Prostate gland (tissue), 2 donors: ENCODE measurements at regions not wholly inside any gene's neighbourhood (a gene's known extent, or its start where the extent isn't known, plus 50 kb on each side); places are given as distances from the start of the nearest gene placed in this dataset.

ENCODE experiments used
- DNase-seq: peaks from one replicate; pipeline ENCODE4 v3.0.0-alpha.2; 2019; ENCODE audit warnings: low spot score
- H3K27ac ChIP-seq, 2 donors: fragments of 200-600 bp; sonication (generic); 2 replicates each; pipeline ENCODE4 v1.5.1; 2017 to 2019
- H3K27me3 ChIP-seq: fragments of 200-600 bp; sonication (generic); replicated peaks from 2 replicates; pipeline ENCODE4 v1.5.1; 2019; ENCODE audit not compliant: insufficient read depth
- H3K36me3 ChIP-seq, 2 donors: fragments of 200-600 bp; sonication (generic); 1 replicate in 1 of 2; 2 replicates in 1 of 2; pipeline versions ENCODE4 v1.5.1 to v1.8.1; 2017 to 2019
- H3K4me1 ChIP-seq: fragments of 200-600 bp; sonication (generic); replicated peaks from 2 replicates; pipeline ENCODE4 v1.5.1; 2019
- H3K4me3 ChIP-seq, 2 donors: fragments of 200-600 bp; sonication (generic); 2 replicates each; pipeline ENCODE4 v1.5.1; 2017 to 2019
- H3K9me3 ChIP-seq: fragments of 200-600 bp; sonication (generic); 2 replicates; pipeline ENCODE4 v1.5.1; 2017
- CTCF ChIP-seq, 4 experiments: fragments of 200-600 bp in 2 of 4; fragments of 450-650 bp in 2 of 4; sonication (generic) in 2 of 4; IDR thresholded peaks; 1 replicate in 3 of 4; 2 replicates in 1 of 4; pipeline ENCODE4 v1.5.1; 2016 to 2019; ENCODE audit warnings: antibody characterized with exemption in 4 of 4, mild to moderate bottlenecking in 2 of 4, moderate library complexity in 2 of 4
- POLR2A ChIP-seq: fragments of 450-650 bp; IDR thresholded peaks from one replicate; pipeline ENCODE4 v1.6.1; 2016; ENCODE audit warnings: antibody characterized with exemption, mild to moderate bottlenecking
- POLR2AphosphoS5 ChIP-seq: sonication (generic); formaldehyde crosslinking; IDR thresholded peaks from one replicate; pipeline ENCODE4 v1.6.1; 2017; ENCODE audit warnings: antibody characterized with exemption
- WGBS: methylation state at CpG from one replicate; pipeline ENCODE4 v1.1.5; 2018; 5-methylcytosine and 5-hydroxymethylcytosine counted together
- intact Hi-C: fragments of 100-400 bp; cut with DNase I; formaldehyde crosslinking; loops from one replicate; pipeline ENCODE4 v1.14.2; 2022

GRCh38 chr11:23746896-23747295, 750.0 kb upstream of the LUZP2 start:
- Histone ChIP-seq H3K27ac (no peak overlapping the region), H3K36me3 (no peaks in the 10 kb centered on the region), H3K4me3 (no peak overlapping the region), H3K27me3 (no peaks in the 10 kb centered on the region), H3K9me3 (no peaks in the 10 kb centered on the region), H3K4me1 (no peaks in the 10 kb centered on the region)
- WGBS, result 50% methylated on average over 1 of the region's 1 CpG
- TF ChIP-seq POLR2A (no peak), POLR2AphosphoS5 (no peak), CTCF (IDR thresholded peaks at IDR 0.05) (no peak)
- DNase-seq, result no peak
- intact Hi-C loops, result no loop called here

DNA sequence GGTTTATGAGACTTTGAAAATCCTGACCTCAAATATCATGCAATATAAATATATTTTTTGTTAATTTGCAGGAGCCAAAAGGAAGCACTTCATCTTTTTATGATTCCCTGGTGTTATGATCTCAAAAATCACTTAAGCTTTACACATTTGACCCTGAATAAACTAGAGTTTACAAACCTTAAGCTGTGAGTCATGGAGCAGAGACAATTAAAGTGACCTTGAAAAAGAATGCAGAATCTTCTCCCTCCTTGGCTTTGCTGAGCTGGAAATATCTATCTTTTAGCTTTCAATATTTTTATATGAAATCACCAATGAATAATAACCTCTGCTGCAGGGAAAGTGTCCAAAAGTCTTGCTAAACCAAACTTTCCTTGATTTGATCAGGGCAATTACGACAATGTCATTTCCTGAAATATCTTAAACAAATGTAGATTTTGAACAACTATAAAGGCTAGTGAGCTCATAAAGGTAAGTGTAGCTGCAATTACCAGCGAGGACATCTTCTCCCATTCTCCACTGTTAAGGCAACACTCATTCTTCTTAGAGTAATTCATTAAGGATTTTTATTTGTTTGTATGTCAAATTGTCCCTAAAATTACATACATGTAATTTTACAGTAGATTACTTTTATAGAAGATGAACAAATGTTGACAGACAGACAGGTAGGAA, 747.0 kb upstream of the LUZP2 start:
- TF ChIP-seq CTCF (IDR thresholded peaks at IDR 0.05) (no peak), POLR2AphosphoS5 (no peak), POLR2A (no peak)
- no peaks in the 10 kb centered on the region for H3K4me1 ChIP-seq
- H3K27me3 ChIP-seq, result no peaks in the 10 kb centered on the region
- H3K27ac ChIP-seq, result no peak overlapping the region
- no peak for DNase-seq
- H3K9me3 ChIP-seq, result no peaks in the 10 kb centered on the region
- intact Hi-C loops, result no loop called here
- no peak overlapping the region for H3K4me3 ChIP-seq
- no peaks in the 10 kb centered on the region for H3K36me3 ChIP-seq
- 41% methylated on average over 2 of the region's 2 CpGs for WGBS

DNA sequence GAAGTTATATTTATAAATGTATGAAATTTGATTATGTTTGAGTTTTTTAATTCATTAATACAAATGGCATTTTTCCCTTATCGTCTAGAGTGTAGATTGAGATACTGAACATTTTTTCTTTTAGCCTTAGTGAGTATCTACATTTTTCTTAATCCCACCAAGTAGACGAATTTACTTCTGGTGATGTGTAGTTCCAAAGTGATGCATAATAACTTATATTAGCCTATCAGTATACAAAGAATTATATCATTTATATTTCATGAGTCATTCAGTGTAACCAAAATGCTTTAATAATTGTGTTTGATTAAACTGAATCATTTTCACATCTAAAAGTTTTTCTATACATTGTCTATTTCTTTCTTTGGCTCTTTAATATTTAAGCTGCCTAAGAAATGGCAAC, 745.6 kb upstream of the LUZP2 start:
- H3K36me3 ChIP-seq, result no peaks in the 10 kb centered on the region
- DNase-seq, result no peak
- no peaks in the 10 kb centered on the region for H3K9me3 ChIP-seq
- H3K27ac ChIP-seq, result no peak overlapping the region
- intact Hi-C loops, result no loop called here
- H3K4me3 ChIP-seq, result no peak overlapping the region
- no peaks in the 10 kb centered on the region for H3K4me1 ChIP-seq
- TF ChIP-seq POLR2A (no peak), CTCF (IDR thresholded peaks at IDR 0.05) (no peak), POLR2AphosphoS5 (no peak)
- H3K27me3 ChIP-seq, result no peaks in the 10 kb centered on the region
- WGBS, result 86% methylated on average over 2 of the region's 2 CpGs

GRCh38 chr11:23755076-23755475, 741.8 kb upstream of the LUZP2 start:
- no peak for DNase-seq

More at GRCh38 chr11:23755076-23755475, 741.8 kb upstream of the LUZP2 start:
- H3K4me1 ChIP-seq, result no peaks in the 10 kb centered on the region
- H3K27ac ChIP-seq, result no peak overlapping the region
- no peaks in the 10 kb centered on the region for H3K27me3 ChIP-seq
- no peaks in the 10 kb centered on the region for H3K36me3 ChIP-seq
- intact Hi-C loops, result no loop called here
- H3K4me3 ChIP-seq, result no peak overlapping the region
- TF ChIP-seq CTCF (IDR thresholded peaks at IDR 0.05) (no peak), POLR2AphosphoS5 (no peak), POLR2A (no peak)
- 88% methylated on average over 2 of the region's 2 CpGs for WGBS
- no peaks in the 10 kb centered on the region for H3K9me3 ChIP-seq
